MG63 (cell line): ENCODE measurements at regions not wholly inside any gene's neighbourhood (a gene's known extent, or its start where the extent isn't known, plus 50 kb on each side); places are given as distances from the start of the nearest gene placed in this dataset.
"Not testable (repeated sequence)": the region's sequence is repeated elsewhere in the genome, so short reads cannot be mapped to it uniquely, and the experiment has no call there.

Experiments
- DNase-seq: peaks from one replicate; pipeline ENCODE4 v3.0.0-alpha.2; 2020
- H3K27me3 ChIP-seq: fragments of 250-450 bp; sonication (Bioruptor Pico); 2 replicates; pipeline ENCODE4 v1.5.1; 2020; ENCODE audit warnings: mild to moderate bottlenecking, moderate library complexity
- H3K36me3 ChIP-seq: fragments of 250-450 bp; sonication (Bioruptor Pico); 2 replicates; pipeline ENCODE4 v1.5.1; 2020; ENCODE audit warnings: mild to moderate bottlenecking, moderate library complexity
- H3K4me3 ChIP-seq: fragments of 250-450 bp; sonication (Bioruptor Pico); 2 replicates; pipeline ENCODE4 v1.5.1; 2020; ENCODE audit warnings: mild to moderate bottlenecking, moderate library complexity
- H3K9me3 ChIP-seq: fragments of 250-450 bp; sonication (Bioruptor Pico); 2 replicates; pipeline ENCODE4 v1.5.1; 2020; ENCODE audit warnings: mild to moderate bottlenecking, moderate library complexity

GRCh38 chr13:33543631-33544265 is 258.2 kb upstream of the STARD13 start:
- no peak for DNase-seq
- Histone ChIP-seq H3K27me3 (no peaks in the 10 kb centered on the region), H3K9me3 (no peaks in the 10 kb centered on the region), H3K4me3 (no peak overlapping the region; the same call in 1 of the 2 replicates), H3K36me3 (no peaks in the 10 kb centered on the region)

GRCh38 chr13:33544308-33544707 is 258.8 kb upstream of the STARD13 start:
- no peaks in the 10 kb centered on the region for H3K9me3 ChIP-seq
- H3K4me3 ChIP-seq: no peak overlapping the region
- DNase-seq: no peak
- no peaks in the 10 kb centered on the region for H3K36me3 ChIP-seq
- no peaks in the 10 kb centered on the region for H3K27me3 ChIP-seq

GRCh38 chr13:33545492-33545891 is 259.9 kb upstream of the STARD13 start:
- Histone ChIP-seq H3K36me3 (no peaks in the 10 kb centered on the region), H3K27me3 (no peaks in the 10 kb centered on the region), H3K4me3 (no peak overlapping the region), H3K9me3 (no peaks in the 10 kb centered on the region; the same call in 1 of the 2 replicates)
- no peak for DNase-seq

- no peak overlapping the region for H3K4me3 ChIP-seq
- no peaks in the 10 kb centered on the region for H3K36me3 ChIP-seq
- H3K9me3 ChIP-seq: no peaks in the 10 kb centered on the region; the same call in 1 of the 2 replicates
- DNase-seq: no peak
- H3K27me3 ChIP-seq: no peaks in the 10 kb centered on the region
Observed at GRCh38 chr13:33547035-33547434, 261.5 kb upstream of the STARD13 start.

- Histone ChIP-seq H3K36me3 (no peaks in the 10 kb centered on the region), H3K27me3 (no peaks in the 10 kb centered on the region), H3K4me3 (no peak overlapping the region), H3K9me3 (no peaks in the 10 kb centered on the region; the same call in 1 of the 2 replicates)
- DNase-seq: no peak
Observed at GRCh38 chr13:33548069-33548468, 262.5 kb upstream of the STARD13 start.

GRCh38 chr13:33550276-33550675 is 264.7 kb upstream of the STARD13 start:
- DNase-seq: no peak
- Histone ChIP-seq H3K9me3 (no peaks in the 10 kb centered on the region; the same call in 1 of the 2 replicates), H3K27me3 (no peaks in the 10 kb centered on the region), H3K36me3 (no peaks in the 10 kb centered on the region), H3K4me3 (no peak overlapping the region)

- Histone ChIP-seq H3K36me3 (no peaks in the 10 kb centered on the region), H3K27me3 (no peaks in the 10 kb centered on the region), H3K9me3 (no peaks in the 10 kb centered on the region; the same call in 1 of the 2 replicates), H3K4me3 (no peak overlapping the region)
- DNase-seq: no peak
Observed at GRCh38 chr13:33550885-33551284, 265.3 kb upstream of the STARD13 start.

GRCh38 chr13:33554919-33555791 is 262.8 kb upstream of the RFC3 start:
- Histone ChIP-seq H3K4me3 (no peak overlapping the region), H3K36me3 (no peaks in the 10 kb centered on the region), H3K9me3 (no peaks in the 10 kb centered on the region; the same call in none of the 2 replicates), H3K27me3 (no peaks in the 10 kb centered on the region)
- no peak for DNase-seq

- Histone ChIP-seq H3K4me3 (no peak overlapping the region), H3K36me3 (no peaks in the 10 kb centered on the region), H3K9me3 (no peaks in the 10 kb centered on the region; the same call in 1 of the 2 replicates), H3K27me3 (no peaks in the 10 kb centered on the region)
- no peak for DNase-seq
Observed at GRCh38 chr13:33556828-33557227, 261.1 kb upstream of the RFC3 start.

- no peaks in the 10 kb centered on the region for H3K27me3 ChIP-seq
- no peaks in the 10 kb centered on the region for H3K36me3 ChIP-seq
- no peak for DNase-seq
- H3K4me3 ChIP-seq: no peak overlapping the region
- no peaks in the 10 kb centered on the region; the same call in 1 of the 2 replicates for H3K9me3 ChIP-seq
Observed at GRCh38 chr13:33560726-33561125, 257.2 kb upstream of the RFC3 start.

GRCh38 chr13:33561627-33562026 is 256.3 kb upstream of the RFC3 start:
- no peaks in the 10 kb centered on the region; the same call in 1 of the 2 replicates for H3K9me3 ChIP-seq
- DNase-seq: no peak
- H3K4me3 ChIP-seq: no peak overlapping the region
- H3K27me3 ChIP-seq: no peaks in the 10 kb centered on the region
- no peaks in the 10 kb centered on the region for H3K36me3 ChIP-seq

- DNase-seq: no peak
- no peaks in the 10 kb centered on the region for H3K27me3 ChIP-seq
- H3K4me3 ChIP-seq: no peak overlapping the region
- H3K36me3 ChIP-seq: no peaks in the 10 kb centered on the region
- H3K9me3 ChIP-seq: no peaks in the 10 kb centered on the region
Observed at GRCh38 chr13:33571618-33572017, 246.3 kb upstream of the RFC3 start.

- not testable (repeated sequence) for DNase-seq
Observed at GRCh38 chr13:33572322-33572721, 245.6 kb upstream of the RFC3 start.

GRCh38 chr13:33575378-33575777 is 242.6 kb upstream of the RFC3 start:
- no peak for DNase-seq
- Histone ChIP-seq H3K9me3 (no peaks in the 10 kb centered on the region), H3K4me3 (no peak overlapping the region), H3K36me3 (no peaks in the 10 kb centered on the region), H3K27me3 (no peaks in the 10 kb centered on the region)

More at GRCh38 chr13:33572322-33572721, 245.6 kb upstream of the RFC3 start:
- not testable (repeated sequence) for H3K27me3 ChIP-seq, H3K4me3 ChIP-seq, H3K36me3 ChIP-seq, H3K9me3 ChIP-seq

- no peak overlapping the region for H3K4me3 ChIP-seq
- DNase-seq: no peak
- H3K36me3 ChIP-seq: no peaks in the 10 kb centered on the region
- H3K27me3 ChIP-seq: no peaks in the 10 kb centered on the region
- no peaks in the 10 kb centered on the region for H3K9me3 ChIP-seq
Observed at GRCh38 chr13:33577007-33577406, 240.9 kb upstream of the RFC3 start.

- DNase-seq: no peak
- Histone ChIP-seq H3K4me3 (no peak overlapping the region), H3K27me3 (no peaks in the 10 kb centered on the region), H3K9me3 (no peaks in the 10 kb centered on the region), H3K36me3 (no peaks in the 10 kb centered on the region)
Observed at GRCh38 chr13:33578786-33579185, 239.2 kb upstream of the RFC3 start.

GRCh38 chr13:33582121-33582520 is 235.8 kb upstream of the RFC3 start:
- no peak for DNase-seq
- Histone ChIP-seq H3K4me3 (no peak overlapping the region), H3K36me3 (no peaks in the 10 kb centered on the region), H3K27me3 (no peaks in the 10 kb centered on the region), H3K9me3 (peaks cover 2% of the 10 kb centered on the region; the same call in 1 of the 2 replicates)
